Vagina (tissue), 2 donors: ENCODE measurements at regions not wholly inside any gene's neighbourhood (a gene's known extent, or its start where the extent isn't known, plus 50 kb on each side); places are given as distances from the start of the nearest gene placed in this dataset.

ENCODE experiments used
- DNase-seq, 2 donors: peaks; one replicate each; pipeline ENCODE4 v3.0.0-alpha.2; 2017; ENCODE audit errors: extremely low spot score in 2 of 2
- H3K27ac ChIP-seq: fragments of 200-600 bp; sonication (generic); one replicate; pipeline ENCODE4 v1.5.1; 2019
- H3K27me3 ChIP-seq: fragments of 200-600 bp; sonication (generic); one replicate; pipeline ENCODE4 v1.5.1; 2019
- H3K36me3 ChIP-seq, 2 donors: fragments of 200-600 bp; sonication (generic); one replicate each; pipeline ENCODE4 v1.5.1; 2017 to 2019
- H3K4me1 ChIP-seq: fragments of 200-600 bp; sonication (generic); one replicate; pipeline ENCODE4 v1.5.1; 2019
- H3K4me3 ChIP-seq, 2 donors: fragments of 200-600 bp; sonication (generic); 1 replicate in 1 of 2; 2 replicates in 1 of 2; pipeline ENCODE4 v1.5.1; 2016 to 2019
- H3K9me3 ChIP-seq: fragments of 200-600 bp; sonication (generic); one replicate; pipeline ENCODE4 v1.5.1; 2019
- POLR2A ChIP-seq, 2 donors: fragments of 450-650 bp; IDR thresholded peaks; one replicate each; pipeline ENCODE4 v1.6.1; 2017; ENCODE audit warnings: antibody characterized with exemption in 2 of 2, mild to moderate bottlenecking in 2 of 2, moderate library complexity in 2 of 2
- POLR2AphosphoS5 ChIP-seq, 2 donors: sonication (generic); formaldehyde crosslinking; IDR thresholded peaks; one replicate each; pipeline ENCODE4 v1.9.0; 2017; ENCODE audit warnings: antibody characterized with exemption in 2 of 2, mild to moderate bottlenecking in 2 of 2, low read depth in 1 of 2; ENCODE audit not compliant: insufficient read depth in 1 of 2
- intact Hi-C: fragments of 100-400 bp; cut with DNase I; formaldehyde crosslinking; loops from one replicate; pipeline ENCODE4 v1.15.1; 2023
- TF ChIP-seq, protein P1 (sequence below), 3 experiments: fragments of 450-650 bp in 2 of 3; fragments of 200-600 bp in 1 of 3; sonication (generic) in 1 of 3; IDR thresholded peaks; one replicate each; pipeline ENCODE4 v1.5.1; 2017 to 2019; ENCODE audit warnings: antibody characterized with exemption in 3 of 3, mild to moderate bottlenecking in 2 of 3, moderate library complexity in 2 of 3

DNA sequence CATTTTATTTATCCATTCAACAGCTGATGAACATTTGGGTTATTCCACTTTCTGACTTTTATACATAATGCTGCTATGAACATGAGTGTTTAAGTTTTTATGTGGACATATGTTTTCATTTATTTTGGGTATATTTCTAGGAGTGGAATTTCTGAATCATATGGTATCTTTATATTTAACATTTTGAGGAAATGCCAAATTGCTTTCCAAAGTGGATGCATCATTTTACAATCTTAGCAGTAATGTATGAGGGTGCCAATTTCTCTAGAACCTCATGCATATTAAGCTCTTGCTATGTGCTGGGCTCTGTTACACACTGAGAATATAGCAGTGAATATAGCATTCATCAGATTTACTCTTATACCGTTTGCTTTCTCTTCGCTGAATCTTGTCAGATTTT is 983.7 kb downstream of the STIM2 start:
- TF ChIP-seq POLR2A (IDR thresholded peaks at IDR 0.05) (no peak), POLR2AphosphoS5 (IDR thresholded peaks at IDR 0.05; ENCODE audit: insufficient read depth in 1 of 2, low read depth in 1 of 2) (no peak)
- TF ChIP-seq, protein P1, sequence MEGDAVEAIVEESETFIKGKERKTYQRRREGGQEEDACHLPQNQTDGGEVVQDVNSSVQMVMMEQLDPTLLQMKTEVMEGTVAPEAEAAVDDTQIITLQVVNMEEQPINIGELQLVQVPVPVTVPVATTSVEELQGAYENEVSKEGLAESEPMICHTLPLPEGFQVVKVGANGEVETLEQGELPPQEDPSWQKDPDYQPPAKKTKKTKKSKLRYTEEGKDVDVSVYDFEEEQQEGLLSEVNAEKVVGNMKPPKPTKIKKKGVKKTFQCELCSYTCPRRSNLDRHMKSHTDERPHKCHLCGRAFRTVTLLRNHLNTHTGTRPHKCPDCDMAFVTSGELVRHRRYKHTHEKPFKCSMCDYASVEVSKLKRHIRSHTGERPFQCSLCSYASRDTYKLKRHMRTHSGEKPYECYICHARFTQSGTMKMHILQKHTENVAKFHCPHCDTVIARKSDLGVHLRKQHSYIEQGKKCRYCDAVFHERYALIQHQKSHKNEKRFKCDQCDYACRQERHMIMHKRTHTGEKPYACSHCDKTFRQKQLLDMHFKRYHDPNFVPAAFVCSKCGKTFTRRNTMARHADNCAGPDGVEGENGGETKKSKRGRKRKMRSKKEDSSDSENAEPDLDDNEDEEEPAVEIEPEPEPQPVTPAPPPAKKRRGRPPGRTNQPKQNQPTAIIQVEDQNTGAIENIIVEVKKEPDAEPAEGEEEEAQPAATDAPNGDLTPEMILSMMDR (IDR thresholded peaks at IDR 0.05) = no peak
- no peak overlapping the region for H3K27ac ChIP-seq
- no peaks in the 10 kb centered on the region for H3K36me3 ChIP-seq
- no peak overlapping the region for H3K4me3 ChIP-seq
- intact Hi-C loops = no loop called here
- H3K27me3 ChIP-seq = no peaks in the 10 kb centered on the region
- DNase-seq = no peak
- H3K4me1 ChIP-seq = no peaks in the 10 kb centered on the region
- no peaks in the 10 kb centered on the region for H3K9me3 ChIP-seq

- no peak overlapping the region for H3K4me3 ChIP-seq
- no peaks in the 10 kb centered on the region for H3K36me3 ChIP-seq
- no peak overlapping the region for H3K27ac ChIP-seq
- no peaks in the 10 kb centered on the region for H3K4me1 ChIP-seq
- TF ChIP-seq, protein P1 (IDR thresholded peaks at IDR 0.05) = no peak
- TF ChIP-seq POLR2A (IDR thresholded peaks at IDR 0.05) (no peak), POLR2AphosphoS5 (IDR thresholded peaks at IDR 0.05; ENCODE audit: insufficient read depth in 1 of 2, low read depth in 1 of 2) (no peak)
- no peaks in the 10 kb centered on the region for H3K27me3 ChIP-seq
- DNase-seq = no peak
- H3K9me3 ChIP-seq = no peaks in the 10 kb centered on the region
- intact Hi-C loops = no loop called here
These were observed 986.3 kb downstream of the STIM2 start for GRCh38 chr4:27846951-27847350.

DNA sequence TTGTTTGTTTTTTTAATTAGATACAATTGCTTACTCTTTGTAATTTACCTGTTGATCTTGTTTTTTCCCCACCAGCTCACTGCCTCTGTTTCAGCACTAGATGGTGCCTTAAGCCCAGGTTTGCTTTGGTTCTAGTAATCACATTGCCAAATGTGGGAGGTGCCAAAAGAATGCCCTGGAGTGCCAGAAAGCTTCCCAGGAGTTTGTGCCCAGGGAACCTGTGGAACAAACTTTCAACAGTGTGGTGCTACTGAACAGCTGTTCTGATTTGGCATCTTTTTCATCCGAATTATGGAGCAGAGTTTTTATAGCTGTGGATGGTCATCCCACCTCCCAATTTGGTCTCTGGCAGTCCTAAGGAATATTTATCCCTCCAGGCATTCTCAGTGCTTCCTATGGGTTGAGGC is 1000.7 kb downstream of the STIM2 start:
- intact Hi-C loops = no loop called here
- Histone ChIP-seq H3K27me3 (no peaks in the 10 kb centered on the region), H3K27ac (no peak overlapping the region), H3K36me3 (no peaks in the 10 kb centered on the region), H3K9me3 (no peaks in the 10 kb centered on the region), H3K4me3 (no peak overlapping the region), H3K4me1 (no peaks in the 10 kb centered on the region)
- no peak for TF ChIP-seq POLR2A (IDR thresholded peaks at IDR 0.05)
- TF ChIP-seq POLR2AphosphoS5 (IDR thresholded peaks at IDR 0.05; ENCODE audit: insufficient read depth in 1 of 2, low read depth in 1 of 2) = no peak
- TF ChIP-seq, protein P1 (IDR thresholded peaks at IDR 0.05) = no peak
- DNase-seq = no peak

- intact Hi-C loops = no loop called here
- Histone ChIP-seq H3K36me3 (no peaks in the 10 kb centered on the region), H3K4me3 (no peak overlapping the region)
These were observed 1001.2 kb downstream of the STIM2 start for GRCh38 chr4:27861802-27862201.

DNA sequence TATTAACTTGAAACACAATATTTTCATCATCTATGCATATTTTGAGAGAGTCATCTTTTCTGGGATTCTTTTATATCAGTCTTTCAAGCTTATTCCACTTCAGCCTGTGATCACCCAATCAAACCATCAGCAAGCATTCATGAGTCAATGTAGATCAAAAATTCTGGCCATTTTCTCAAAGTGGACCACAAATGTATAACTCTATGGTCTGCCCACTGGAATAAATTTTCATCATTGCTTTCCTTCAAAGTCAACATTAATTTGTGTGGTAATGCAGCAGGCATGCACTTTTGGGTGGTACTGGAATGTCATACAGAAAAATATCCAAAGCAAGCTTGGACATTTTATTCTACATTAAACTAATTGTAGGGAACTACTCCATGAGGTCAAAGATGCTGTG is 1013.0 kb downstream of the STIM2 start:
- Histone ChIP-seq H3K27ac (no peak overlapping the region), H3K4me3 (no peak overlapping the region), H3K4me1 (no peaks in the 10 kb centered on the region), H3K27me3 (no peaks in the 10 kb centered on the region), H3K36me3 (no peaks in the 10 kb centered on the region), H3K9me3 (no peaks in the 10 kb centered on the region)
- intact Hi-C loops = no loop called here
- TF ChIP-seq POLR2A (IDR thresholded peaks at IDR 0.05) (no peak), POLR2AphosphoS5 (IDR thresholded peaks at IDR 0.05; ENCODE audit: insufficient read depth in 1 of 2, low read depth in 1 of 2) (no peak)
- TF ChIP-seq, protein P1 (IDR thresholded peaks at IDR 0.05) = no peak
- no peak for DNase-seq

More at GRCh38 chr4:27861802-27862201, 1001.2 kb downstream of the STIM2 start:
- Histone ChIP-seq H3K4me1 (no peaks in the 10 kb centered on the region), H3K27ac (no peak overlapping the region), H3K27me3 (no peaks in the 10 kb centered on the region), H3K9me3 (no peaks in the 10 kb centered on the region)
- no peak for TF ChIP-seq POLR2A (IDR thresholded peaks at IDR 0.05)
- TF ChIP-seq, protein P1 (IDR thresholded peaks at IDR 0.05) = no peak
- no peak for TF ChIP-seq POLR2AphosphoS5 (IDR thresholded peaks at IDR 0.05; ENCODE audit: insufficient read depth in 1 of 2, low read depth in 1 of 2)
- no peak for DNase-seq
